CD4-positive, alpha-beta T cell treated with Interleukin-6 for 4 hours (primary cell): ENCODE measurements at regions not wholly inside any gene's neighbourhood (a gene's known extent, or its start where the extent isn't known, plus 50 kb on each side); places are given as distances from the start of the nearest gene placed in this dataset.

Experiments used
- DNase-seq: peaks from one replicate; pipeline ENCODE4 v3.0.0-alpha.2; 2020; ENCODE audit warnings: mixed read lengths

- DNase-seq: no peak
These were observed 558.5 kb upstream of the ARRDC4 start for GRCh38 chr15:97401970-97402369.

GRCh38 chr15:97406841-97407240 is 553.7 kb upstream of the ARRDC4 start:
- no peak for DNase-seq

GRCh38 chr15:97410897-97411575 is 549.5 kb upstream of the ARRDC4 start:
- DNase-seq: no peak

GRCh38 chr15:97420130-97420529 is 540.4 kb upstream of the ARRDC4 start:
- DNase-seq: no peak

- DNase-seq: no peak
These were observed 534.9 kb upstream of the ARRDC4 start for GRCh38 chr15:97425596-97425995.

- no peak for DNase-seq
These were observed 517.4 kb upstream of the ARRDC4 start for GRCh38 chr15:97443101-97443500.

GRCh38 chr15:97446138-97446537 is 514.4 kb upstream of the ARRDC4 start:
- no peak for DNase-seq

GRCh38 chr15:97456521-97457202 is 503.8 kb upstream of the ARRDC4 start:
- no peak for DNase-seq

GRCh38 chr15:97457203-97457847 is 503.2 kb upstream of the ARRDC4 start:
- no peak for DNase-seq

GRCh38 chr15:97459771-97460170 is 500.7 kb upstream of the ARRDC4 start:
- no peak for DNase-seq

GRCh38 chr15:97461226-97461625 is 499.3 kb upstream of the ARRDC4 start:
- DNase-seq: no peak

GRCh38 chr15:97463696-97464095 is 496.8 kb upstream of the ARRDC4 start:
- no peak for DNase-seq

GRCh38 chr15:97470417-97470816 is 490.1 kb upstream of the ARRDC4 start:
- no peak for DNase-seq

- DNase-seq: no peak
These were observed 486.9 kb upstream of the ARRDC4 start for GRCh38 chr15:97473627-97474026.

- no peak for DNase-seq
These were observed 480.5 kb upstream of the ARRDC4 start for GRCh38 chr15:97479957-97480356.

- DNase-seq: no peak
These were observed 478.0 kb upstream of the ARRDC4 start for GRCh38 chr15:97482521-97482920.

- DNase-seq: no peak
These were observed 477.3 kb upstream of the ARRDC4 start for GRCh38 chr15:97483232-97483631.

GRCh38 chr15:97490429-97490828 is 470.1 kb upstream of the ARRDC4 start:
- DNase-seq: no peak

- no peak for DNase-seq
These were observed 459.2 kb upstream of the ARRDC4 start for GRCh38 chr15:97501291-97501690.

- DNase-seq: no peak
These were observed 458.5 kb upstream of the ARRDC4 start for GRCh38 chr15:97502038-97502437.

GRCh38 chr15:97504031-97504792 is 456.3 kb upstream of the ARRDC4 start:
- no peak for DNase-seq

- no peak for DNase-seq
These were observed 442.8 kb upstream of the ARRDC4 start for GRCh38 chr15:97517737-97518136.

- DNase-seq: no peak
These were observed 439.8 kb upstream of the ARRDC4 start for GRCh38 chr15:97520689-97521088.
